ENCODE measurements at regions not wholly inside any gene's neighbourhood (a gene's known extent, or its start where the extent isn't known, plus 50 kb on each side); places are given as distances from the start of the nearest gene placed in this dataset.
A peak's percentile ranks its signal among the peaks of the same experiment; 100 is the strongest.

- TF ChIP-seq ZNF609 (CRISPR knock-in tag; IDR thresholded peaks at IDR 0.05; ENCODE audit: borderline replicate concordance), result peak; percentile 84
- peak; percentile 84 for TF ChIP-seq PITX1 (CRISPR knock-in tag; IDR thresholded peaks at IDR 0.05)
- TF ChIP-seq ZBTB1 (CRISPR knock-in tag; IDR thresholded peaks at IDR 0.05; ENCODE audit: borderline replicate concordance), result no peak
- TF ChIP-seq REXO4 (CRISPR knock-in tag; IDR thresholded peaks at IDR 0.05; ENCODE audit: borderline replicate concordance), result no peak
- peak; percentile 79; the same call in 1 of the 2 replicates for TF ChIP-seq ZNF639 (CRISPR knock-in tag; conservative IDR thresholded peaks at IDR 0.05)
- TF ChIP-seq SMAD1 (CRISPR knock-in tag; IDR thresholded peaks at IDR 0.05; ENCODE audit: borderline replicate concordance, low read depth), result no peak
- peak; percentile 83; the same call in 1 of the 2 replicates for TF ChIP-seq SKIL (CRISPR knock-in tag; IDR thresholded peaks at IDR 0.05; ENCODE audit: borderline replicate concordance)
- TF ChIP-seq NR2C2 (CRISPR knock-in tag; IDR thresholded peaks at IDR 0.05; ENCODE audit: borderline replicate concordance), result peak; percentile 56; the same call in 1 of the 2 replicates
- TF ChIP-seq ZNF691 (CRISPR knock-in tag; IDR thresholded peaks at IDR 0.05; ENCODE audit: borderline replicate concordance, low read depth), result peak; percentile 75; the same call in 1 of the 2 replicates
- peak; percentile 49 for TF ChIP-seq ZNF883 (CRISPR knock-in tag; IDR thresholded peaks at IDR 0.05; ENCODE audit: not compliant biosample characterization)
- peak; percentile 87; the same call in 1 of the 2 replicates for TF ChIP-seq ATF2 (CRISPR knock-in tag; IDR thresholded peaks at IDR 0.05)
- no peak for TF ChIP-seq CHCHD3 (CRISPR knock-in tag; IDR thresholded peaks at IDR 0.05)
- no peak for TF ChIP-seq ZNF225 (CRISPR knock-in tag; IDR thresholded peaks at IDR 0.05)
- 0 out of 2 replicates have a peak, but pooled peaks have one; percentile 57 for TF ChIP-seq ZBTB34 (CRISPR knock-in tag; IDR thresholded peaks at IDR 0.05)
- peak; percentile 85 for TF ChIP-seq LCORL (IDR thresholded peaks at IDR 0.05)
- TF ChIP-seq LCORL (CRISPR knock-in tag; IDR thresholded peaks at IDR 0.05), result peak; percentile 97
Measured at GRCh38 chr6:2514965-2515543, 235.7 kb downstream of the MYLK4 start (continued).
